GM18505 (cell line): ENCODE measurements at regions not wholly inside any gene's neighbourhood (a gene's known extent, or its start where the extent isn't known, plus 50 kb on each side); places are given as distances from the start of the nearest gene placed in this dataset.
A peak's percentile ranks its signal among the peaks of the same experiment; 100 is the strongest.
"Not testable (repeated sequence)": the region's sequence is repeated elsewhere in the genome, so short reads cannot be mapped to it uniquely, and the experiment has no call there.

ENCODE experiments used
- ATAC-seq: cut with Tn5 transposase; IDR thresholded peaks from one replicate; pipeline ENCODE4 v1.9.1; 2021; ENCODE audit not compliant: unreplicated experiment
- POLR2A ChIP-seq: IDR thresholded peaks from 4 replicates; pipeline ENCODE4 v1.6.1; 2011; ENCODE audit warnings: borderline replicate concordance; ENCODE audit not compliant: insufficient read depth, insufficient read length; ENCODE audit errors: extremely low read depth

- peak; percentile 65 for ATAC-seq
These were observed 554.1 kb upstream of the OLFM3 start for GRCh38 chr1:102550729-102551384.

DNA sequence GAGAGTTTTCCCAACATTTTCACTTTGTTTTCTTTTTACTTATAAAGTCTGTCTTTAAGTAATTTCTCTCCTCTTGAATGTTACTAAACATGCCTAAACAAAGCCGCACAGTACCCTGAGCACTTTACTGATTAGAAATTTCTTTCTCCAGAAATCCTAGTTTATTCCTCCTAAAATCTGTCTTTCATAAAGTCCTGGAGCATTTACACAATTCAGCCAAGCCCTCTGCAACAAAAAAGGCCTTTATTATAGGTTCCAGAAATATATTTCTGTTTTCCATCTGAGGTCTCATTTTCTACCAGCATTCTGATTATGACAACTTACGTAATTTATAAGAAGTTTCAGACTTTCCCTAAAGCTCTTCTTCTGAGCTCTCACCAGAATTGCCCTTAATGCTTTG lies 549.5 kb upstream of the OLFM3 start:
- ATAC-seq, result no peak
- TF ChIP-seq POLR2A, result no peak

More at GRCh38 chr1:102550729-102551384, 554.1 kb upstream of the OLFM3 start:
- TF ChIP-seq POLR2A, result no peak

DNA sequence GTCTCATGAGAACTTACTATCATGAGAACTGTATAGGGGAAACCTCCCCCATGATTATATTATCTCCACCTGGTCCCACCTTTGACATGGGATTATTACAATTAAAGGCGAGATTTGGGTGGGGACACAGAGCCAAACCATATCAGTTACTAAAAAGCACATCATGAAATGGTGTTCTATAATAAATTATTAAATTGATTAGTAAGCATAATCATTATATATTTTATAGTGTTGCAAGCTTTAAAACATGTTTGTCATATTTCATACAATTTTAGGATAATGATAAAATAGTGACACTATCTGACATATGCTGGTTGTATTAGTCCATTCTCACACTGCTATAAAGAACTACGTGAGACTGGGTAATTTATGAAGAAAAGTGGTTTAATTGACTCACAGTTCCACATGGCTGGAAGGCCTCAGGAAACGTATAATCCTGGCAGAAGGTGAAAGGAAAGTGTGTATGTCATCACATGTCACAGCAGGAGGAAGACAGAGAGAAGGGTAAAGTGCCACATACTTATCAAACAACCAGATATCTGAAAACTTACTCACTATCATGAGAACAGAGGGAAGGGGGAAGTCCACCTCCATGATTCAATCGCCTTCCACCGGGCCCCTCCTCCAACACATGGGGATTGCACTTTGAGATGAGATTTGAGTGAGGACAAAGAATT lies 539.2 kb upstream of the OLFM3 start:
- ATAC-seq, result no peak
- TF ChIP-seq POLR2A, result no peak

GRCh38 chr1:102531036-102531435 lies 534.3 kb upstream of the OLFM3 start:
- ATAC-seq, result no peak
- TF ChIP-seq POLR2A, result no peak

DNA sequence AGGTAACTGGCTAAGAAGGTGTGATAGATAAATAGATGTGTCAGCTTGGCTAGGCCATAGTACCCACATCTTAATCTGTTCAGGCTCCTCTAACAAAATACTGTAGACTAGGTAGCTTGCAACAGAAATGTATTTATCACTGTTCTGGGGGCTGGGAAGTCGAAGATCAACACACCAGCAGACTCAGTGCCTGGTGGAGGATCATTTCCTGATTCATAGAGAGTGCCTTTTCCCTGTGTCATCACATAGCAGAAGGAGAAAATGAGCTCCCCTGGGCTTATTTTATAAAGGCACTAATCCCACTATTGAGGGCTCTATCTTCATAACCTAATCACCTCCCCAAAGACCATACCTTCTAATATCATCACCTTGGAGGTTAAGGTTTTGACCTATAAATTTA lies 532.7 kb upstream of the OLFM3 start:
- no peak for ATAC-seq
- no peak for TF ChIP-seq POLR2A

GRCh38 chr1:102500758-102501157 lies 504.0 kb upstream of the OLFM3 start:
- no peak for ATAC-seq
- no peak for TF ChIP-seq POLR2A

GRCh38 chr1:102498929-102499328 lies 502.2 kb upstream of the OLFM3 start:
- TF ChIP-seq POLR2A, result no peak
- ATAC-seq, result no peak

- ATAC-seq, result not testable (repeated sequence)
These were observed 501.1 kb upstream of the OLFM3 start for GRCh38 chr1:102497810-102498209.

DNA sequence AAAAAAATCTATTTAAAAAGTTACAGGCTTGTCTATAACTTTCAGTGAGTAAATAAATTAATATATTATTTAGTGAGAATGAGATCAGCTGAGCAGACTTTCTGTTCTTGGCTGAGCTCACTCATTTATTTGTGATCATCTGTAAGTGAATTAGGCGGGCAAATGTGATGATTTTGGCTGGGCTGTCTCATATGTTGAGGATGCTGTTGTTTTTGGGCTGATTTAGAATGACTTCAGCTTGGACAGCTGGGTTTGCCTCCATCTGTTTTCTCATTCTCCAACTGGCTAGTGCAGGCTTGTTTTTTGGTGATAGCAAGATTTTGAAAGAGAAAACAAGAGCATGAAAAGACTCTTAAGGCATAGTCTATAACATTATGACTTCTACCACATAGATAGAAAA lies 475.8 kb upstream of the OLFM3 start:
- no peak for TF ChIP-seq POLR2A

GRCh38 chr1:102470767-102471166 lies 474.0 kb upstream of the OLFM3 start:
- no peak for TF ChIP-seq POLR2A
- no peak for ATAC-seq

More for the DNA sequence above, 475.8 kb upstream of the OLFM3 start:
- no peak for ATAC-seq

DNA sequence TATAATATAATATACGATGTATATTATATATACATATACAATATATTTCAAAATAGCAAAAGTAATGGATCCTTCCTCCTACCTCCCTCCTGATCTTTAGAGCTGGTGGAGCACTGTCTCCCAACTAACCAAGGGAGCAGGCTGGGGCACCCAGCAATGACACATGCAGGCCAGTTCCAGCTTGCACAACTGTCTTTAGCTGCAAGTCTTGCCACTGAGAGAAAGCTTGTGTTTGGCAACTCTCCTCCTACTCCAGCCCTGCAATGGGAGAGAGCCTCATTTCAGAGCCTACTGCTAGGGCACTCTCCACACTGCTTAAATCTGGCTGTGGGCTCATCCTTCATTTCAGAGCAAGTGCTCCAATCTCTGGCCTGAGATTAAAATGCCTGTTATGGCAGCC lies 469.8 kb upstream of the OLFM3 start:
- TF ChIP-seq POLR2A, result no peak
- no peak for ATAC-seq

- ATAC-seq, result no peak
- TF ChIP-seq POLR2A, result no peak
These were observed 466.6 kb upstream of the OLFM3 start for GRCh38 chr1:102463328-102463727.

- not testable (repeated sequence) for ATAC-seq
These were observed 445.6 kb upstream of the OLFM3 start for GRCh38 chr1:102442317-102442716.

DNA sequence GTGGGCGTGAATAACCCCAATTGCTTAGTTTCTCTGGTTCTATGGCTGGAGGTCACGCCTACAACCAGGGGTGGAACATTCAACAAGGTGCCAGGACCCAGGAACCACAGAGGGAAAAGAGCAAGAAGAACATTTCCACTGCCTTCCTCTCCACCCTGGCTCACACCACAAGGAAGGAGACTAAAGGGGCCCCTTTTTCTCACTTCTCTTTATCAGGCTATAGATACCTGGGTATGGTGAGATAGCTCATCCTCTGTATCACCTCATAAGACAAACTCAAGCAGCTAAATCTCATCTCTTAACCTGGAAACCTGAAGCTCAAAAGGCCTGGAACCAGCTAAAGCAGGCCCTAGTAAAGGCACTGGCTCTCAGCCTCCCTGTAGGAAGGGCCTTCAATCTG lies 438.8 kb upstream of the OLFM3 start:
- no peak for TF ChIP-seq POLR2A
- ATAC-seq, result peak; percentile 60

- no peak for TF ChIP-seq POLR2A
- ATAC-seq, result no peak
These were observed 437.7 kb upstream of the OLFM3 start for GRCh38 chr1:102434421-102434820.

DNA sequence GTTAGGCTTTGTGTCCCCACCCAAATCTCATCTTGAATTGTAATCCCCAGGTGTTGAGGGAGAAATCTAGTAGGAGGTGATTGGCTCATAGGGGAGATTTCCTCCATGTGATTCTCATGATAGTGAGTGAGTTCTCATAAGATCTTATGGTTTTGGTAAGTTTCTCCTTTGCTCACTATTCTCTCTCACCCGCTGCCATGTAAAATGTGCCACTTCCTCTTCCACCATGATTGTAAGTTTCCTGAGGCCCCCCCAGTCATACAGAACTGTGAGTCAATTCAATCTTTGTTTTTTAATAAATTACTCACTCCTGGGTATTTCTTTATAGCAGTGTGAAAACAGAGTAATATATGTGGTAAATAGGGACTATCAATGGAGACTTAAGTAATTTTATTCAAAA lies 434.5 kb upstream of the OLFM3 start:
- no peak for ATAC-seq
- no peak for TF ChIP-seq POLR2A

- no peak for ATAC-seq
- TF ChIP-seq POLR2A, result no peak
These were observed 423.3 kb upstream of the OLFM3 start for GRCh38 chr1:102420034-102420433.
